ENCODE measurements at regions not wholly inside any gene's neighbourhood (a gene's known extent, or its start where the extent isn't known, plus 50 kb on each side); places are given as distances from the start of the nearest gene placed in this dataset.

- Histone ChIP-seq H3K9ac (ENCODE audit: low read length) (no peak overlapping the region), H2AK5ac (ENCODE audit: low read length, severe bottlenecking) (no peak overlapping the region), H3K27ac (ENCODE audit: low read length, poor library complexity, severe bottlenecking) (no peak overlapping the region), H3K27me3 (ENCODE audit: control insufficient read depth in 1 of 2, insufficient read depth in 1 of 2, low read length in 2 of 2) (peaks cover 0 to 5% of the 10 kb centered on the region in 2 experiments), H2BK12ac (ENCODE audit: low read length in 2 of 2) (no peak overlapping the region), H2AFZ (ENCODE audit: low read depth, low read length) (no peak overlapping the region), H3K4me1 (ENCODE audit: control insufficient read depth, insufficient read depth, low read depth, low read length) (peaks cover 7% of the 10 kb centered on the region), H2BK120ac (ENCODE audit: low read depth, low read length) (no peak overlapping the region), H3K14ac (ENCODE audit: low read length in 2 of 2) (no peak overlapping the region), H2BK15ac (ENCODE audit: low read depth, poor library complexity, severe bottlenecking) (no peak overlapping the region), H3K18ac (ENCODE audit: low read depth in 1 of 2, low read length in 2 of 2) (no peak overlapping the region), H3K79me1 (replicated peaks; ENCODE audit: low read length, poor library complexity, severe bottlenecking) (no peaks in the 10 kb centered on the region), H3K4me3 (ENCODE audit: insufficient read depth in 1 of 2, low read depth in 1 of 2, low read length in 2 of 2) (no peak overlapping the region), H3K36me3 (ENCODE audit: control insufficient read depth in 1 of 2, insufficient read depth in 2 of 2, low read depth in 1 of 2, low read length in 2 of 2) (no peaks in the 10 kb centered on the region), H3K23ac (ENCODE audit: low read length in 2 of 2) (no peak overlapping the region), H2BK5ac (ENCODE audit: low read depth, low read length, poor library complexity, severe bottlenecking) (no peak overlapping the region), H4K8ac (ENCODE audit: low read length) (no peak overlapping the region), H3K9me3 (ENCODE audit: control insufficient read depth, low read length) (peaks cover 22% of the 10 kb centered on the region), H4K91ac (ENCODE audit: low read length) (no peak overlapping the region), H3K4me2 (ENCODE audit: low read length, poor library complexity, severe bottlenecking) (no peak overlapping the region), H3K4ac (ENCODE audit: low read depth in 1 of 2, low read length in 2 of 2) (no peak overlapping the region)
- DNase-seq, result no peak
- WGBS, result 59% methylated on average over 6 of the region's 8 CpGs
These were observed 99.3 kb upstream of the SHH start for GRCh38 chr7:155911471-155912105.

DNA sequence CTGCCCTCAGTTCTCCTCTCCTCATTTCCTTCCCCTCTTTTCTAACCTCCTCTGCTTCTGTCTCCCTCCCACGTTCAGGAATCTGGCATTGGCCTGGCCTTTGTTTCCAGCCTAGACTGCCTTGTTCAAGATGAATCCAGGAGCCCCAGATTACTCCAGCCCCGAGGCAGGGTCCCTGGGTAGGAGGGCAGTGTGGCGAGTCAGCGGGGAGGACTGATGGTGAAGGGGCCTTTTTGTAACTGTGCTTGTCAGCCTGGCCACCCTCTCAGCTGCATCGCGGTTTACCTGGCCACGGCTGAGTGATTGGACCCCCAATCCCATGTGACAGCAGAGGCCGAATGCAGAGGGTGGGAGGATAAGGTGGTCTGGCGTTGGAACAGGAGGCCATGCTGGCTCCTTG is 96.1 kb upstream of the SHH start:
- no peak overlapping the region for H3K23ac ChIP-seq (ENCODE audit: low read length in 2 of 2)
- H4K91ac ChIP-seq (ENCODE audit: low read length), result no peak overlapping the region
- H3K4ac ChIP-seq (ENCODE audit: low read depth in 1 of 2, low read length in 2 of 2), result no peak overlapping the region
- WGBS, result 55% methylated on average over 9 of the region's 9 CpGs
- DNase-seq, result no peak
- H3K36me3 ChIP-seq (ENCODE audit: control insufficient read depth in 1 of 2, insufficient read depth in 2 of 2, low read depth in 1 of 2, low read length in 2 of 2), result no peaks in the 10 kb centered on the region
- H3K9ac ChIP-seq (ENCODE audit: low read length), result no peak overlapping the region
- no peak overlapping the region for H2BK12ac ChIP-seq (ENCODE audit: low read length in 2 of 2)
- H3K27me3 ChIP-seq (ENCODE audit: control insufficient read depth in 1 of 2, insufficient read depth in 1 of 2, low read length in 2 of 2), result no peaks in the 10 kb centered on the region
- H2AK5ac ChIP-seq (ENCODE audit: low read length, severe bottlenecking), result no peak overlapping the region
- H3K4me3 ChIP-seq (ENCODE audit: insufficient read depth in 1 of 2, low read depth in 1 of 2, low read length in 2 of 2), result no peak overlapping the region
- H3K4me1 ChIP-seq (ENCODE audit: control insufficient read depth, insufficient read depth, low read depth, low read length), result peaks cover 5% of the 10 kb centered on the region
- H2BK120ac ChIP-seq (ENCODE audit: low read depth, low read length), result no peak overlapping the region
- no peak overlapping the region for H3K14ac ChIP-seq (ENCODE audit: low read length in 2 of 2)
- no peak overlapping the region for H3K27ac ChIP-seq (ENCODE audit: low read length, poor library complexity, severe bottlenecking)
- H2BK15ac ChIP-seq (ENCODE audit: low read depth, poor library complexity, severe bottlenecking), result no peak overlapping the region
- no peaks in the 10 kb centered on the region for H3K79me1 ChIP-seq (replicated peaks; ENCODE audit: low read length, poor library complexity, severe bottlenecking)
- H3K18ac ChIP-seq (ENCODE audit: low read depth in 1 of 2, low read length in 2 of 2), result no peak overlapping the region
- no peak overlapping the region for H3K4me2 ChIP-seq (ENCODE audit: low read length, poor library complexity, severe bottlenecking)
- peaks cover 30% of the 10 kb centered on the region for H3K9me3 ChIP-seq (ENCODE audit: control insufficient read depth, low read length)
- H2BK5ac ChIP-seq (ENCODE audit: low read depth, low read length, poor library complexity, severe bottlenecking), result no peak overlapping the region
- no peak overlapping the region for H2AFZ ChIP-seq (ENCODE audit: low read depth, low read length)
- no peak overlapping the region for H4K8ac ChIP-seq (ENCODE audit: low read length)

GRCh38 chr7:155907450-155908200 is 95.4 kb upstream of the SHH start:
- H2BK12ac ChIP-seq (ENCODE audit: low read length in 2 of 2), result no peak overlapping the region
- peaks cover 5% of the 10 kb centered on the region for H3K4me1 ChIP-seq (ENCODE audit: control insufficient read depth, insufficient read depth, low read depth, low read length)
- no peaks in the 10 kb centered on the region for H3K27me3 ChIP-seq (ENCODE audit: control insufficient read depth in 1 of 2, insufficient read depth in 1 of 2, low read length in 2 of 2)
- no peak overlapping the region for H3K23ac ChIP-seq (ENCODE audit: low read length in 2 of 2)
- no peak overlapping the region for H2AK5ac ChIP-seq (ENCODE audit: low read length, severe bottlenecking)
- H2BK120ac ChIP-seq (ENCODE audit: low read depth, low read length), result no peak overlapping the region
- H3K18ac ChIP-seq (ENCODE audit: low read depth in 1 of 2, low read length in 2 of 2), result no peak overlapping the region
- H3K9ac ChIP-seq (ENCODE audit: low read length), result no peak overlapping the region
- H3K9me3 ChIP-seq (ENCODE audit: control insufficient read depth, low read length), result peaks cover 30% of the 10 kb centered on the region
- no peaks in the 10 kb centered on the region for H3K36me3 ChIP-seq (ENCODE audit: control insufficient read depth in 1 of 2, insufficient read depth in 2 of 2, low read depth in 1 of 2, low read length in 2 of 2)
- no peak overlapping the region for H2BK15ac ChIP-seq (ENCODE audit: low read depth, poor library complexity, severe bottlenecking)
- H3K4me2 ChIP-seq (ENCODE audit: low read length, poor library complexity, severe bottlenecking), result no peak overlapping the region
- H4K91ac ChIP-seq (ENCODE audit: low read length), result no peak overlapping the region
- no peak overlapping the region for H2AFZ ChIP-seq (ENCODE audit: low read depth, low read length)
- no peak overlapping the region for H2BK5ac ChIP-seq (ENCODE audit: low read depth, low read length, poor library complexity, severe bottlenecking)
- no peak overlapping the region for H4K8ac ChIP-seq (ENCODE audit: low read length)
- no peak overlapping the region for H3K4ac ChIP-seq (ENCODE audit: low read depth in 1 of 2, low read length in 2 of 2)
- no peaks in the 10 kb centered on the region for H3K79me1 ChIP-seq (replicated peaks; ENCODE audit: low read length, poor library complexity, severe bottlenecking)
- H3K27ac ChIP-seq (ENCODE audit: low read length, poor library complexity, severe bottlenecking), result no peak overlapping the region
- DNase-seq, result no peak
- H3K14ac ChIP-seq (ENCODE audit: low read length in 2 of 2), result no peak overlapping the region
- no peak overlapping the region for H3K4me3 ChIP-seq (ENCODE audit: insufficient read depth in 1 of 2, low read depth in 1 of 2, low read length in 2 of 2)
- WGBS, result 63% methylated on average over 5 of the region's 8 CpGs

DNA sequence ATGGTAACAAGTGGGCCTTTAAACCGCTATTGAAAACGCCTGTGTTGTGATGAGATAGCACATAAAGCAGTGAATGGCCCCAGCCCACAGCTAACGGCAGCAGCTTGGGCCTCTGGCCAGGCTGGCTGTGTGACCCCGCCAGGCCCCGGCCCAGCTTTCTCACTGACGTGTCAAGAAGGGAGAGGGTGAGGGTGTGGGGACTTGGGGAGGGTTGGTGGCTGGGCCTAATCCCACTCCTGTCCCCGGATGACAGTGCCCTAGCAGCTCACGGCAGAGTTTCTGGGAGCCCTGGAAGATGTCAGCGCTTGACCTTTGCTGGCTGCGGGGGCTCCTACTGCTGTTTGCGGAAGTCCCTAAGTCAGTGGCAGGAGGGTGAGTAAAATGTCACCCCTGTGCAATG is 88.9 kb upstream of the SHH start:
- Histone ChIP-seq H3K14ac (ENCODE audit: low read length in 2 of 2) (no peak overlapping the region), H3K27me3 (ENCODE audit: control insufficient read depth in 1 of 2, insufficient read depth in 1 of 2, low read length in 2 of 2) (no peaks in the 10 kb centered on the region), H3K27ac (ENCODE audit: low read length, poor library complexity, severe bottlenecking) (no peak overlapping the region), H2BK120ac (ENCODE audit: low read depth, low read length) (no peak overlapping the region), H3K4me1 (ENCODE audit: control insufficient read depth, insufficient read depth, low read depth, low read length) (peaks cover 8% of the 10 kb centered on the region), H2BK5ac (ENCODE audit: low read depth, low read length, poor library complexity, severe bottlenecking) (no peak overlapping the region), H3K4me3 (ENCODE audit: insufficient read depth in 1 of 2, low read depth in 1 of 2, low read length in 2 of 2) (no peak overlapping the region), H3K4me2 (ENCODE audit: low read length, poor library complexity, severe bottlenecking) (no peak overlapping the region), H4K91ac (ENCODE audit: low read length) (no peak overlapping the region), H2BK15ac (ENCODE audit: low read depth, poor library complexity, severe bottlenecking) (no peak overlapping the region), H2BK12ac (ENCODE audit: low read length in 2 of 2) (no peak overlapping the region), H3K23ac (ENCODE audit: low read length in 2 of 2) (no peak overlapping the region), H4K8ac (ENCODE audit: low read length) (no peak overlapping the region), H3K9me3 (ENCODE audit: control insufficient read depth, low read length) (peaks cover 12% of the 10 kb centered on the region), H2AFZ (ENCODE audit: low read depth, low read length) (no peak overlapping the region), H3K79me1 (replicated peaks; ENCODE audit: low read length, poor library complexity, severe bottlenecking) (no peaks in the 10 kb centered on the region), H3K36me3 (ENCODE audit: control insufficient read depth in 1 of 2, insufficient read depth in 2 of 2, low read depth in 1 of 2, low read length in 2 of 2) (no peaks in the 10 kb centered on the region), H3K18ac (ENCODE audit: low read depth in 1 of 2, low read length in 2 of 2) (no peak overlapping the region), H2AK5ac (ENCODE audit: low read length, severe bottlenecking) (no peak overlapping the region), H3K4ac (ENCODE audit: low read depth in 1 of 2, low read length in 2 of 2) (no peak overlapping the region), H3K9ac (ENCODE audit: low read length) (no peak overlapping the region)
- DNase-seq, result no peak
- WGBS, result 82% methylated on average over 11 of the region's 11 CpGs

Measured in mesenchymal stem cell (in vitro differentiated cells and primary cell).